ENCODE measurements at regions not wholly inside any gene's neighbourhood (a gene's known extent, or its start where the extent isn't known, plus 50 kb on each side); places are given as distances from the start of the nearest gene placed in this dataset.
A peak's percentile ranks its signal among the peaks of the same experiment; 100 is the strongest.

- H3K9me3 ChIP-seq (replicated peaks), result no peaks in the 10 kb centered on the region
- H3K4me1 ChIP-seq, result peaks cover 7% of the 10 kb centered on the region
- H3K27me3 ChIP-seq, result 0 out of 2 replicates have a peak, but pooled peaks cover 7% of the 10 kb centered on the region
- H3K4me3 ChIP-seq, result no peak overlapping the region
- DNase-seq, result no peak
- no peak overlapping the region for H3K27ac ChIP-seq
- no peaks in the 10 kb centered on the region for H3K36me3 ChIP-seq
These were observed 267.1 kb downstream of the RPLP1 start for GRCh38 chr15:69719527-69720240.

- Histone ChIP-seq H3K4me1 (peaks cover 7% of the 10 kb centered on the region), H3K36me3 (no peaks in the 10 kb centered on the region), H3K27me3 (peaks cover 8% of the 10 kb centered on the region), H3K9me3 (replicated peaks) (no peaks in the 10 kb centered on the region), H3K4me3 (no peak overlapping the region), H3K27ac (no peak overlapping the region)
- no peak for DNase-seq
These were observed 267.9 kb downstream of the RPLP1 start for GRCh38 chr15:69720536-69720935.

DNA sequence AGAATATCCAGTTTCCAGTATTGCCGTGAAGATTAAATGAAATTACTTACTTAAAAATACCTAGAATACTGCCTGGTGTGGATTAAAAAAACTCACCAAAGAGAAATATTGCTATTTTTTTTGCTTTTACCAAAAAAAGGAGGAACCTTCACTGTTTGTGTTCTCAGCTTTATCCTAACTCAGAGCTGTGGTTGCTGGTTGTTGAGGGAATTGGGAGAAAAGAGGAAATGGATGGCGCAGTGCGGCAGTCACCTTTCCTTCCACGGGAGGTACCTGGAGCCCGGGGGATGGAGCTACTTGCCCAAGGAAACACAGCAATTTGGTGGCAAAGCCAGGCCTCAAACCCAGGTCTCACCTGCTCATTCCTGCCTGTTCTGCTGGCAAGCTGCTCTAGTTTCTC is 270.3 kb downstream of the RPLP1 start:
- no peaks in the 10 kb centered on the region for H3K9me3 ChIP-seq (replicated peaks)
- H3K4me3 ChIP-seq, result no peak overlapping the region
- H3K27me3 ChIP-seq, result peaks cover 11% of the 10 kb centered on the region
- H3K4me1 ChIP-seq, result peaks cover 7% of the 10 kb centered on the region
- H3K27ac ChIP-seq, result no peak overlapping the region
- no peaks in the 10 kb centered on the region for H3K36me3 ChIP-seq
- no peak for DNase-seq

DNA sequence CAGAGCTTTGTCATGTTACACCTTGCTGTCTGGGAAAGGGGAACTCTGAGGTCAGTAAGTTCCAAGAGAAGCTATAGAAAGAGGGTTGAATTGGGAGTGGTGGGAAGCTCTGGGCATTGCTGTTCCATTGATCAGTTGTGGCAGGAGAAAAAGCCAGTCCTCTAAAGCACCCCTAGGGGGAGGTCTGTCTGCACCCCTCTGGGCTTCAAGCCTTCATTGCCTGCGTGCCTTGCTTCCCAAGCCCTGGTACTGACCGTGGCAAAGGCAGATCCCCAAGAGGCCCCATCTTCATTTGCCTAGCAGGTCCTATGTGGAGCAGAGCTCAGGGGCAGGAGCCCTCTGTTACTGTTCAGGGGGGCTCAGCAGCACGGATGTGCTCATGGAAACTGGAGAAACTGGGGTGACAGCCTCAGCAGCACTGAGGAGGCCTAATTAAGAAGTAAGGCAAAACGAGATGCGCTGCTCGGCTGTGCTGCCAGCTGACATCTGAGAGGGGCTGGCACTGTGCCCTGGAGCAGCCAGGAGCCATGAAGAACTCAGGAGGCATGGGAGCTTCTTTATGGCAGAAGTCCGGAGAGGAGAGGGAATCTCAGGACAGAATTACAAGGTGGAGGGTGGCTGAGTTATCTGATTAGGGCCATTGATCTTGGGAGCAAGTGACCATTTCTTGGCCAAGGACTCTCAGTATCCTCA is 270.9 kb downstream of the RPLP1 start:
- peaks cover 11% of the 10 kb centered on the region for H3K27me3 ChIP-seq
- H3K4me1 ChIP-seq, result peaks cover 7% of the 10 kb centered on the region
- no peaks in the 10 kb centered on the region for H3K36me3 ChIP-seq
- H3K9me3 ChIP-seq (replicated peaks), result no peaks in the 10 kb centered on the region
- peak in 1 of 2 experiments; percentile 46 for DNase-seq
- no peak overlapping the region for H3K27ac ChIP-seq
- no peak overlapping the region for H3K4me3 ChIP-seq

DNA sequence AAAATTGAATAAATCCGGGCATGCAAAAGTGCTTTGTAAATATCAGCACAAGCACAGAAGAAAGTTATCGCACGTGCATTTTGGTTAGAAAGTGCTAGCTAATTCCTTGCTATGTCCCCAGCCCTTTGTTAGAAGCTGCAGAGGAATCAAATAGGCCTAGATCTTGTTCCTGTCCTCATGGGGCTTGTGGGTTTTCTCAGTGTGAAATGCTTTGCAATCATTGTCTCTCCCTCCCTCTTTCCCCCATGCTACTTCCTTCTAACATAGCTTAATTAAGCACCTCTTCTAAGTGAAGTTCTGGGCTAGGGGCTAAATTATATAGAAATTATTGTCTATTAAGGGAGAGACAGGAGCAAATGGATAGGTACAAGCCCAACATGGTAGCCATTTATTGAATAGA is 271.7 kb downstream of the RPLP1 start:
- Histone ChIP-seq H3K27ac (no peak overlapping the region), H3K27me3 (peaks cover 11% of the 10 kb centered on the region)
- no peak for DNase-seq

DNA sequence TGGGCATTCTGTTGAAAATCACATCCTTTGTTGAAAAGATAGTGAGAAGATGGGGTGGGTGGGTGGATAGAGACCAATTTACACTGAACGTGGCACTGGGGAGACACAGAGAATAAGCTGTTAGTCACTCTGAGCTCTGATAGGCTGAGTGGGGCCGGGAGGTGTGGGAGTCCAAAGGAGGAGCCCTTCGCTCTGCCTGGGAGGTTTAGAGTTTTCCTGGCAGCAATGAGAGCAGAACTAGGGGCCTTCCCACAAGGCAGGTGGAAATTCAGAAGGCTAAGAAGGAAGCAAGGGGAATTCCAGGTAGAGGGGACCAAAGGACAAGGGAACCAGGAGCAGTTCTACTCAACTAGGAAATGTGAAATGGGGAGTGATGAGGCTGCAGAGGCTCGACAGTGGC is 272.7 kb downstream of the RPLP1 start:
- Histone ChIP-seq H3K4me1 (peaks cover 7% of the 10 kb centered on the region), H3K27ac (no peak overlapping the region), H3K36me3 (no peaks in the 10 kb centered on the region), H3K9me3 (replicated peaks) (no peaks in the 10 kb centered on the region), H3K4me3 (no peak overlapping the region), H3K27me3 (peaks cover 11% of the 10 kb centered on the region)
- no peak for DNase-seq

More for the DNA sequence above, 271.7 kb downstream of the RPLP1 start:
- H3K4me3 ChIP-seq, result no peak overlapping the region
- H3K9me3 ChIP-seq (replicated peaks), result no peaks in the 10 kb centered on the region
- H3K4me1 ChIP-seq, result peaks cover 7% of the 10 kb centered on the region
- no peaks in the 10 kb centered on the region for H3K36me3 ChIP-seq

- Histone ChIP-seq H3K27ac (no peak overlapping the region), H3K36me3 (no peaks in the 10 kb centered on the region), H3K4me3 (no peak overlapping the region), H3K4me1 (peaks cover 7% of the 10 kb centered on the region), H3K27me3 (peaks cover 11% of the 10 kb centered on the region), H3K9me3 (replicated peaks) (no peaks in the 10 kb centered on the region)
- DNase-seq, result no peak
These were observed 273.3 kb downstream of the RPLP1 start for GRCh38 chr15:69725957-69726356.

- H3K27ac ChIP-seq, result no peak overlapping the region
- peak in 1 of 2 experiments; percentile 24 for DNase-seq
- no peak overlapping the region for H3K4me3 ChIP-seq
- H3K36me3 ChIP-seq, result no peaks in the 10 kb centered on the region
- H3K27me3 ChIP-seq, result peaks cover 11% of the 10 kb centered on the region
- H3K9me3 ChIP-seq (replicated peaks), result no peaks in the 10 kb centered on the region
- peaks cover 4% of the 10 kb centered on the region for H3K4me1 ChIP-seq
These were observed 274.7 kb downstream of the RPLP1 start for GRCh38 chr15:69727121-69727924.

GRCh38 chr15:69729167-69729748 is 276.6 kb downstream of the RPLP1 start:
- Histone ChIP-seq H3K27ac (no peak overlapping the region), H3K4me3 (no peak overlapping the region), H3K4me1 (no peaks in the 10 kb centered on the region), H3K36me3 (no peaks in the 10 kb centered on the region), H3K9me3 (replicated peaks) (no peaks in the 10 kb centered on the region), H3K27me3 (peaks cover 5% of the 10 kb centered on the region)
- peak; percentile 40 to 71 for DNase-seq

GRCh38 chr15:69730281-69731080 is 277.9 kb downstream of the RPLP1 start:
- H3K4me3 ChIP-seq, result no peak overlapping the region
- no peaks in the 10 kb centered on the region for H3K9me3 ChIP-seq (replicated peaks)
- peaks cover 4% of the 10 kb centered on the region for H3K27me3 ChIP-seq
- no peaks in the 10 kb centered on the region for H3K36me3 ChIP-seq
- no peaks in the 10 kb centered on the region for H3K4me1 ChIP-seq
- peak in 1 of 2 experiments; percentile 24 for DNase-seq
- H3K27ac ChIP-seq, result no peak overlapping the region

GRCh38 chr15:69731081-69731330 is 278.4 kb downstream of the RPLP1 start:
- Histone ChIP-seq H3K36me3 (no peaks in the 10 kb centered on the region), H3K4me1 (no peaks in the 10 kb centered on the region), H3K27ac (no peak overlapping the region), H3K27me3 (no peaks in the 10 kb centered on the region), H3K4me3 (no peak overlapping the region), H3K9me3 (replicated peaks) (no peaks in the 10 kb centered on the region)
- no peak for DNase-seq

- Histone ChIP-seq H3K27ac (no peak overlapping the region), H3K9me3 (replicated peaks) (no peaks in the 10 kb centered on the region), H3K4me1 (no peaks in the 10 kb centered on the region), H3K4me3 (no peak overlapping the region), H3K27me3 (no peaks in the 10 kb centered on the region), H3K36me3 (no peaks in the 10 kb centered on the region)
- DNase-seq, result no peak
These were observed 279.0 kb downstream of the RPLP1 start for GRCh38 chr15:69731581-69731980.

DNA sequence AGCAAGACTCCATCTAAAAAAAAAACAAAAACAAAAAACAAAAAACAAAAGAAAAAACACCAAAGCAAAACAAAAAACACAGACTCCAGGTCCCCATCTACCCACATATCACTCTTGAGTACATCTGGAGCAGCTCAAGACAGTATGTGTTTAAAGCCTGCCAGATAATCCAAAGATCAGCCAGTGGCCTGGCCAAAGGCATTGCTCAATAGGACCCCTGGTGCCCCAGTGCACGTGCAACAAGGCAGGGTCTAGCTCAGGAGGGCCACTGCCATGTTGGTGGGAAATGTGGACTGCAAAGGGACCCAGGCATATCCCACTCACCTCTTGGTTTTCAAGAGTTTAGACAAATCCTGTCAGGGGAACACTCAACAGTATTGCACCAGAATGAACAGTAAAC is 279.5 kb downstream of the RPLP1 start:
- Histone ChIP-seq H3K4me3 (no peak overlapping the region), H3K4me1 (no peaks in the 10 kb centered on the region), H3K9me3 (replicated peaks) (no peaks in the 10 kb centered on the region), H3K27ac (no peak overlapping the region), H3K27me3 (no peaks in the 10 kb centered on the region), H3K36me3 (no peaks in the 10 kb centered on the region)
- no peak for DNase-seq

- no peaks in the 10 kb centered on the region for H3K36me3 ChIP-seq
- no peaks in the 10 kb centered on the region for H3K27me3 ChIP-seq
- no peak overlapping the region for H3K27ac ChIP-seq
- DNase-seq, result no peak
- no peaks in the 10 kb centered on the region for H3K9me3 ChIP-seq (replicated peaks)
- H3K4me1 ChIP-seq, result no peaks in the 10 kb centered on the region
- no peak overlapping the region for H3K4me3 ChIP-seq
These were observed 282.1 kb downstream of the RPLP1 start for GRCh38 chr15:69734699-69735098.
